Fibroblast of skin of right quadriceps (primary cell): ENCODE measurements at regions not wholly inside any gene's neighbourhood (a gene's known extent, or its start where the extent isn't known, plus 50 kb on each side); places are given as distances from the start of the nearest gene placed in this dataset.
A peak's percentile ranks its signal among the peaks of the same experiment; 100 is the strongest.
"Not testable (repeated sequence)": the region's sequence is repeated elsewhere in the genome, so short reads cannot be mapped to it uniquely, and the experiment has no call there.

Experiments
- DNase-seq: peaks from one replicate; pipeline ENCODE4 v3.0.0-alpha.2; 2013

GRCh38 chr12:131611416-131612091 lies 99.3 kb upstream of the SFSWAP start:
- DNase-seq: no peak

- no peak for DNase-seq
Measured at GRCh38 chr12:131612092-131612755, 98.7 kb upstream of the SFSWAP start.

DNA sequence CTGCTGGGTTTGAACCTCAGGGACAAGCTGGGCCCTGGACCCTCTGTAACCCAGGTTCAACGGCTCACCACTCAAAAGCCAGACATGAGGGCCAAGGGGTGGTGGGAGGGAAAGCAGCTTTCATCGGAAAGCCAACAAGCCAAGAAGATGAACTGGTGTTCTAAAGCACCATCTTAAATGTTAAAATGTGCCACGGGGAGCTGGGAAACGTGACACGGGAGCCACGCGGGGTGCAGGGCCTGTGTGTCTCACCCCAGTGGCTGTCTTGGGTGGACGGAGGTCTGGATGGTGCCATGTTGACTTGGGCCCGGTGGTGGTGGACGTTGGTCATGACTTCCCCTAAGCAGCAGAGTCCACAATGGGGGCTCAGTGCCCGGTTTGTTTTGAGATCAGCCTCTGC lies 97.7 kb upstream of the SFSWAP start:
- DNase-seq: no peak

- no peak for DNase-seq
Measured at GRCh38 chr12:131613678-131614077, 97.2 kb upstream of the SFSWAP start.

- DNase-seq: peak; percentile 55
Measured at GRCh38 chr12:131615326-131616042, 95.4 kb upstream of the SFSWAP start.

DNA sequence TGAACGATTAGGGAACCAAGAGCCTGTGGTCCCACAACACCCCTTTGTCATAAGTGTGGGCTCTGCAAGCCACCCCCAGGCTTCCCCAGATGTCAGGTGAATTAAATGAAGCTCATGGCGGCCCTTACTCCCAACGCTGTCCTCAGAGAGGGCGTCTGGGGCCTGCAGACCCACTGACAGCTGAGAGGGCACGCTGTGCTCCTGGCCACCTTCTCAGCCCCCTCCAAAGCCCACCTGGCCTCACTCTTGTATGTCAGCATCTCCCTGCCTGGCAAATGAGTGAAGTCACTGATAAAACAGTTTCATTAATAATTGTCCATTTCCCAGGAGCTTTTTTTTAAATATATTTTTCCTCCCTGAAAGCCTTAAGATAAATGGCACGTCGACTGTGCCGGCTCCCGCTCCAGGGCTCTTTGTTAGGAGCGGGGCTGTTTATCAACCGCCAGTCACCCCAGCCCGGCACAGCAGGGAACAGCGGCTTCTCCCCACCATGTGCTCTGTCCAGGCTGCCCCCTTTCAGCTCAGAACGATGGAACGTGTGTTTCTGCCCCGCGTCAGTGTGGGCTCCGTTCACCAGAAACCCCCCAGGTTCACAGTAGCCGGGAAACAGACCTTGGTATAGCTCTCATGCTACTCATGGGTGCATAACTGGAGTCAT lies 94.7 kb upstream of the SFSWAP start:
- no peak for DNase-seq

- no peak for DNase-seq
Measured at GRCh38 chr12:131616738-131617137, 94.2 kb upstream of the SFSWAP start.

DNA sequence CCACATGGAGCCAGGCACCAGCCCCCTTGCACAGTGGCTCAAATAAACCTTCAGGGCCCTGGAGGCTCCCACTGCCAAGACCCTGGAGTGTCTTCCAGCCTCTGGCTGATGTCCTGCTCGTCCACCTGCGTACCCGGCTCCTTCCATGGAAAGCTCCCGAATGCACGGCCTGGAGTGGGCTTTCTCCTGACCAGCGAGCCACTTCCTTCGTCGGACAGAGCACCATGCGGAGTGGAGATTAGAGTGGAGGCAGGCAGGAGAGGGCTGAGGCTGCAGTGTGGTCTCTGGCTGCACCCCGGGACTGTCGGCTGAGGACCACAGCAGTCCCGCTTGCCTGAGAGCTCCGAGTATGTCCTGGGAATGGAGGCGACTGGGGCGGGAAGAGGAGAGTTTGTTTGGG lies 93.7 kb upstream of the SFSWAP start:
- no peak for DNase-seq

GRCh38 chr12:131617596-131618302 lies 93.1 kb upstream of the SFSWAP start:
- DNase-seq: no peak

DNA sequence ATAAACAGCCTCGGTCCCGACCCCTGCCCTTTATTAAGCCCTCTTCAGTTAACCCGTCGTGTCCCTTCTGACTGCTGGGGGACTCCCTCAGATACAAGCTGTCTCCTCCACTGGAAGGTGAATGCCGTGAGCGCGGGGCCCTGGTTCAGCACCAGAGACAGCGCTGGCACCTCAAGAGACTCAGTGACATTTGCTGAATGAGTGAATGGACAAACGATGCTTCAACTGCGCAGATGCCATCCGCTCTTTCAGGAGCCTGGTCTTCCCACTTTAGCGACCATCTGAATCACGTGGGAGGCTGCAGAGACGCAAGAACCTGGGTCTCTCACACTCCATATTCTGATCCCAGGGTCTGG lies 92.6 kb upstream of the SFSWAP start:
- no peak for DNase-seq

GRCh38 chr12:131618701-131619100 lies 92.2 kb upstream of the SFSWAP start:
- no peak for DNase-seq

DNA sequence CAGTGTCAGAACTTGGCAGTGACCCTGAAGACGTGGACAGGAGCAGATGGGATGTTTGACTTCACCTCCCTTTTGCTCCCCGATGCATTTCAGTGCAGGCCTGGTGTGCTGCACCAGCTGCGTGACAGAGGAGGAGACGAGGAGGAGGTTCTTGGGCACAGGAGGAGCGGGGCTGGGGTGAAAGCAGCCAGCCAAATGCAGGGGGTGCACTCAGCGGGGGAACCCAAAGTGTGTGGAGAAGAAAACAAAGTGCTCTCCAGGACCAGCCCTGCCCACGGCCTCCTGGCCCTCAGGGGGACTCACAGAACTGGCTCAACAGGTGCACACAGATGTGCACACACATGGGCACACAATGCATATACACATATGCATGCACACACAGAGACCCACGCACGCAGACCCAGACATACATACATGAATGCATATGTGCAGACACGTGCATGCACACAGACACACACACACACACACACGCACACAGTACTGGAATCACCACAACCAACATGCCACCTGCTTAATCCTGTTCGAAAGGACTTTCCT lies 91.7 kb upstream of the SFSWAP start:
- no peak for DNase-seq

GRCh38 chr12:131619736-131620506 lies 91.0 kb upstream of the SFSWAP start:
- DNase-seq: no peak

DNA sequence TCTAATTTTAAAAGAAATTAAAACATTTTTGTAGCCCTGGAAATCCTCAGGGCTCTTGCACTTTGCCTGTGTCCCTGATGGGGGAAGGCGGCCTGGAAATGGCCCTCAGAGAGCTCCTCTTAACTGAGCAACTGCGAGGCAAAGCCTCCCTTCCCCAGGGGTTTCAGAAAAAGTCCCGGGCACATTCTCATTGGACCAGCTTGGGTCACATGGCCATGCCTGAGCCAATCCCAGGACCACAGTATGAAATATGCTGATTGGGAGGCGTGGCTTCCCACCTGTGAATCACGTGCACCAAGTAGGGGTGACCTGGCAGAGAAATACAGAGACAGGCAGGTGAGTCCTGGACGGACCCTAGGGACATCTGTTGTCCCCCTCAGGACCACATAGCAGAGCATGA lies 90.4 kb upstream of the SFSWAP start:
- no peak for DNase-seq

GRCh38 chr12:131620946-131621681 lies 89.8 kb upstream of the SFSWAP start:
- no peak for DNase-seq

GRCh38 chr12:131621701-131622421 lies 89.0 kb upstream of the SFSWAP start:
- no peak for DNase-seq

DNA sequence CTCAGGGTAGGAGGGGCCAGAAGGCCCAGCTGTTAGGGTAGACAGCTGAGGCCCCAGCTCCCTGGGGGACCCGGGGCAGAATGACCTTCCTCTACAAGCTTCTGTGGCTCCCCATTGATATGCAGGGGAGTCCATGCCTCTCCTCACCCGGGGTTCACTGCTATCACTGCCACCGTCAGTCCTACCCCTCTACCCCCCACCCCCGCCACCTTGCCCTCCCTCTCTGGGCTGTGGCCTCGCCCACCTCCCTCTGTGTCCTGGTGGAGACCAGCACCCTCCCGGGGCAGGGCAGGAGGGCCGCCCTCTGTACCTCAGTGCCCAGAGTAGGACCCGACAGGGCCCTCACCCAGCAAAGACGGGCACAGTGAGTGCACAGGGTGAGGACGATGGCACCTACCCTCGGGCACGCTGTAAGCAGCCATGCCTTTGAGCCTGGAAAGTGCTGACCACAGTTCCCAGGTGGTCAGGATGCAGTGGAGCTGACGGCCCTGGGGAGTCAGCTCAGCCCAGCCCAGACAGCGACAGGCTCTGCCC lies 88.4 kb upstream of the SFSWAP start:
- no peak for DNase-seq

- DNase-seq: not testable (repeated sequence)
Measured at GRCh38 chr12:131623404-131624368, 87.2 kb upstream of the SFSWAP start.

- DNase-seq: not testable (repeated sequence)
Measured at GRCh38 chr12:131624369-131624739, 86.5 kb upstream of the SFSWAP start.
